NCI-H446 (cell line): ENCODE measurements at regions not wholly inside any gene's neighbourhood (a gene's known extent, or its start where the extent isn't known, plus 50 kb on each side); places are given as distances from the start of the nearest gene placed in this dataset.

Experiments
- DNase-seq, 2 experiments: peaks; one replicate each; lab custom pipeline; 2025; lab: John Stamatoyannopoulos, UW

DNA sequence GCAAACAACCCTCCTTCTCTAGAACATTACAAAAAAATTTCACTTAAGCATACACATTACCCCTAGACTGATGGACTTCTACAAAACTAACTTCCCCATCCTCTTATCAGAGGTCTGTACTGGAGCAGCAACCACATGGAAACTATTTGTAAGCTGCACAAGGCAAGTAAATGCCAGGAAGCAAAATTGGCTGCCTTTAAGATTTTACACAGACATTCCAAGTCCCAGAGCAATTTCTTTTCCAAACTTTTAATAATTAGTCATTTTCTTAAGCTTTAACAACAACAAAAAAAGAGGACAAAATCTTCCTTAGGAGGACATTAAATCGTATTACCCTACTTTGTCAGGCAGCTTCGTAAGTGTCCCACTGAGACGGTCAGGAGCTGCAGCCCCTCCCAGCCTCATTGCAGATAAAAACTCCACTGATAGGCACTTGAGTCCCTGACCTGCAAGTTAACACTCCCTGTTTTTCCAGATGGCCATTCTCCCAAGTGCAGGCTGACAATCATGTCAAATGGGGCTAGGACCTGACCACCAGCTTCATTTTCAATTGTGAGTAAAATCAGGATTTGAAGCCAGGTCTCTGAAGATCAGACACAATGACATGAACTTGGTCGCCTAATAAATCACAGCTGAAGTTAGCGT is 680.1 kb downstream of the DIAPH3 start:
- no peak for DNase-seq

- DNase-seq = no peak
Measured at GRCh38 chr13:59487883-59488282, 675.8 kb downstream of the DIAPH3 start.

DNA sequence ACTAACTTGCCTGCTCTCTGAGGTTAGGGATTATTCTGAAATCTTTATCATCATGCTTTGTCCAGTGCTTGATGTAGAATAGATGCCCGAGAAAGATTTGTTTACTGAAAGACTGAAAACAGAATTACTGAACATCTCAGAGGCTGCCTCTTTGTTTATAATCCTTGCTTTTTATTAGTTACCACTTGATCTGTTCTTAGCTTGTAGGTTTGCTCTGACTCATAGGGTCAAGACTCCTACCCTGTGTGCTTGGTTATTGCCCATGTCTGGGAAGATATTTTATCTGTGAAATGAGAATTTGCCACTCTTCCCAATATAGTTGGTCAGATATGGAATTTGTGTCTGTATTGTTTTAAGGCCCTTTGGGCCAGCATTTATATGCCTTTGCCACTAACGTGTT is 675.3 kb downstream of the DIAPH3 start:
- DNase-seq = no peak

DNA sequence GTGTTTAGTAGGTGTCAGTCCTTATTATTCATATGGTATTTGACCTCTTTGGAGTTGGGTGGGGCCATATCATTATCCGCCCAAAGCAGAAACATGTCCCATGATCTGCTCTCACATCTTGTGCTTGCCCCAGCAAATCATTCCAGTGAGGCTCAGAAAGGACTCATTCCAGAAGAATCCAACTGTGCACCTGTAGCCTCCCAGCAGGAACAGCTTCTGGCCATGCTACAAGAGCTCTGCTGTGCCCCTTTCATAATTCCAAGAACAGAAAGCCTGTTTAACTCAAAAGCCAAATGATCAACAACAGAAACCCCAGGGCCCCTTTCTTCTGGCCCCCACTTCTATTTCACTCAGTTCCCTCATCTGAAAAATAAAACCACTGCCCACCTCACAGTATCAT is 673.1 kb downstream of the DIAPH3 start:
- no peak for DNase-seq

- DNase-seq = no peak
Measured at GRCh38 chr13:59492030-59492636, 671.6 kb downstream of the DIAPH3 start.

- DNase-seq = no peak
Measured at GRCh38 chr13:59493436-59493965, 670.2 kb downstream of the DIAPH3 start.

GRCh38 chr13:59494151-59494550 is 669.6 kb downstream of the DIAPH3 start:
- DNase-seq = no peak

- peak in 1 of 2 experiments; percentile 56 for DNase-seq
Measured at GRCh38 chr13:59494560-59494970, 669.2 kb downstream of the DIAPH3 start.

GRCh38 chr13:59495299-59495698 is 668.4 kb downstream of the DIAPH3 start:
- no peak for DNase-seq

DNA sequence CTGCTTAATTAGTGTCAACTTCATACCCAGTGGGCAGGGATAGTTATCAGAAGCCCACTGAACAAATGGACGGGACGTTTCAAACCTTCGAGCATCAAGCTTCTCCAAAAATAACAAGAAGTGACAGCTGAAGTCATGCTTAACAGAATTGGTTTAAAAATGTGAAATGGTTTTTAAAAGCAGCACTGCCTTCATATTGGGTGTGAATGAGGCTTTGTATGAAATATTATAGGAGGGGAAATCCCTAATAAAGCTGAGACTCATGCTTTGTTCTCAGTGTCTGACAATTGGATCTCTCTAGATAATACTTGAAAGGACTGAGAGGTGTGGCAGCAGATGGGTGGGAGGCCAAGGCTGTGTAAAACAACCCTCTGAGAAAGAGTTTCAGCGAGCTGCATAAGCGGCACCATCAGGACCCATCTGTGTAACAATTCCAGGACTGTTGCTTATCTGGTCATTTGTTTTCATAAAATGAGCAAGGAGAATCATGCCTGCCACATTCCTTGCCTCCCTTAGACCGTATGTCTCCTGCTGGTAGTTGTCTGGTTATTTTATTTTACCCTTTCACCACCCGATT is 667.7 kb downstream of the DIAPH3 start:
- DNase-seq = peak in 1 of 2 experiments; percentile 7

DNA sequence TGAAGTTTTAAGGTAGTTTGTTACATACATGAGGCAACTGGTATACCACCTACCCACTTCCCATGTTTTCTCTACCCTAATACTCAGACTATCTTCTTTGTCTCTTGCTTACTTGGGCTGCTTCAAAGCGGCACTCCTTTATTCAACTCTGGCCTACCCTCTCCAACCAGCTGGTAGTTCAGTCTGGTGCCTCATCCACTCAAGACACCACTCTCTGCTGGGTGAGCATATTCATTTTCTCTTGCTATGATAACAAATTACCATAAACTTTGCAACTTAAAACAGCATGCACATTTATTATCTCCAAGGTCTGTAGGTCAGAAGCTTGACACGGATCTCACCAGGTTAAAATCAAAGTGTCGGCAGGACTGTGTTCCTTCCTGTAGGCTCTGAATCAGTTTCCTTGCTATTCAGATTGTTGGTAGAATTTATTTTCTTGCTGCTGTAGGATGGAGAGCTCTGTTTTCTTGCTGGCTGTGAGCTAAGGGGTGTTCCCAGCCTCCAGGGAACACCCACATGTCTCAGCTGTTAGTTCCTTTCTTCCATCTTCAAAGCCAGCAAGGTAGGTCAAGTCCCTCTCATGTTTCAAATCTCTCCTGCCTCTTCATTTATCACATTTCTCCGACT is 666.0 kb downstream of the DIAPH3 start:
- DNase-seq = no peak

DNA sequence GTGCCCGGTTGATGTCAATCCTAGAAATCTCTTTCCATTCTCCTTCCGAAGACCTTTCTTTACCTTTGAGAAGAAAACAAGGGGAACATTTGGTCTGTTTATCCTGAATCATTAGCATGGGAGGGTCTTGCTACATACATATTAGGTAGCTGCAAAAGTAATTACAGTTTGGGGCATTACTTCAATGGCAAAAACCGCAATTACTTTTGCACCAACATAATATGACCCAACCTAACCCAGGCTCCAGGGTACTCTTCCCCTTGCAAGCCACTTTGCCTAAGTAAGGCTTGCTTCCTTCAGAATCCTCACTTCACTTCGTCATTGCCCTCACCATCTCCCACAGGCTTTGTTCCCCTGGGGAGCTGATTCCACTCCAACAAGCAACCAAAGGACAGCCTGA is 662.7 kb downstream of the DIAPH3 start:
- no peak for DNase-seq

GRCh38 chr13:59504407-59504806 is 659.3 kb downstream of the DIAPH3 start:
- DNase-seq = no peak

DNA sequence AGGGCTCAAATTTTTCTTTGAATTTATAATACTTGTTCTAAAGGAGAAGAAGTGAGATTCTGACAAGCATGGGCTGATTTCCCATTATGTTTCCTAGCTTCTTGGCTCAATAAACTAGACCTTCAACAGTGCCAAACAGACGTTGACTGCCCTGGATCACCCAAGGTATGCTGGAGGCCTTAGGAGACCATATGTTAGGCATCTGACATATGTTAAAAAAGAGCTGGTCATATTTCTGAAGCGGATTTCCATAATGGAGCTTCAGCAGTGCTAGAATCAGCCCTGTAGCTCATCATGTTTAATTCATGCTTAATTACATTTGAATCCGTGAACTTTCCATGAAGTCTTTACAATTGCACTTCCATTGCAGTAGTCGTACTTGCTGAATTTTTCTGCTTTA is 653.3 kb downstream of the DIAPH3 start:
- DNase-seq = peak in 1 of 2 experiments; percentile 67

DNA sequence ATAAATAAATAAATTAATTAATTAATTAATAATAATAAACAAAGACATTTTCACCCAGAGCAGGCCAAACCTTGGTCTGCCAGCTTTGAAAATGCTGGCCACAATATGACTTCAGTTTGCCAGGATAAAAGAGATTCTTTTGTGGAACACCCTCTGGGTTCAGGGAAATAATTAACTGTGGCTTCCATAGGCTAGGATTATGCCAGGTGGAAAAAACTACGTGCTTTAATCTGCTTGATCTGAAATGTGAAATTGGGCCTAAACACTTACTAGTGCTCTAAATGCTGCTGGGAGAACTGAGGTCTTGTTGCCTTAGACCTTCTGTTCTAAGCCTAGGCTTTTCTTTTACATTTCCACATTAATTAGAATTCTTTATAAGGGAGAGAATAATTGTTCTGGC is 650.0 kb downstream of the DIAPH3 start:
- DNase-seq = no peak

GRCh38 chr13:59514316-59514715 is 649.4 kb downstream of the DIAPH3 start:
- DNase-seq = no peak

GRCh38 chr13:59519819-59520218 is 643.9 kb downstream of the DIAPH3 start:
- DNase-seq = peak in 1 of 2 experiments; percentile 3

DNA sequence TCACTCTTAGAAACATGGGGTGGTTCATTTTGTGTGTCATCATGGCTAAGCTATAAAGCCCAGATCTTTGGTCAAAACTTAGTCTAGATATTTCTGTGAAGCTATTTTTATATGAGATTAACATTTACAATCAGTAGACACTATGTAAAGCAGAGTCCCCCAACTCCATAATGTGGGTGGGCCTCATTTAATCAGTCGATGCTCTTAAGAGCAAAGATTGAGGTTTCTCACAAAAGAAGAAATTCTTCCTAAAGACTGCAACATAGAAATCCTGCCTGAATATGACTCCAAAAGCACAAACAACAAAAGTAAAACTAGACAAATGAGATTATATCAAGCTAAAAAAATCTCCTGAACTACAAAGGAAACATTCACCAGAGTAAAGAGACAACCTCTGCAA is 642.2 kb downstream of the DIAPH3 start:
- no peak for DNase-seq

DNA sequence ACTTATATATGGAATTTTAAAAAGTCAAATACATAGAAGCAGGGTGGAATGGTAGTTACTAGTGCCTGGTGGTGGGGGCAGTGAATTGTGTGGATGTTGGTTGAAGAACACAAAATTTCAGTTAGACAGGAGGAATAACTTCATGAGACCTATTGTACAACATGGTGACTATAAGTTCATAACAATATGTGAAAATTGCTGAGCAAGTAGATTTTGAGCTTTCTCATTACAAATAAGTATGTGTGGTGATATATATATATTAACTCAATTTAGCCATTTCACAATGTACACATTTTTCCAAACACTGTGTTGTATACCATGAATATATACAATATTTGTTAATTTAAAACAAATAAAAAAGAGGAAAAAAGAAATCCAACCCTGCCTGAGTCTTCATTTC is 641.1 kb downstream of the DIAPH3 start:
- no peak for DNase-seq

DNA sequence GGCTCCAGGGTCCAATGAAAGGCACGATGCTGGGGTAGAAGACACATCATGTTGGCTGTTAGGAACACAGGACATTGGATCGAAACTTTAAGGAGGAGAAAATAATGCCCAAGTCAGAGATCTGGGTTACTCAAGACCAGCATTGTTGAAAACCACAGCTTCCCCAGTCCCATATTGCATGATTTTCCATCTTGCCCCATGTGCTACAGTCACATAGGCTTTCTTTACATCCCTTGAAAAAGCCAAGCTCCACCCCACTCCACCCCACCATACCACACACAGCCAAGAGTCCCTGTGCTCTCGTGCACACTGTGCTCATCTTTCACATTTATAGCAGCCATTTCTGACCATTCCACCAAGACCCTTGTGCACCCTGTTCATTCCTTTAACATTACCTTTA is 636.2 kb downstream of the DIAPH3 start:
- DNase-seq = no peak

DNA sequence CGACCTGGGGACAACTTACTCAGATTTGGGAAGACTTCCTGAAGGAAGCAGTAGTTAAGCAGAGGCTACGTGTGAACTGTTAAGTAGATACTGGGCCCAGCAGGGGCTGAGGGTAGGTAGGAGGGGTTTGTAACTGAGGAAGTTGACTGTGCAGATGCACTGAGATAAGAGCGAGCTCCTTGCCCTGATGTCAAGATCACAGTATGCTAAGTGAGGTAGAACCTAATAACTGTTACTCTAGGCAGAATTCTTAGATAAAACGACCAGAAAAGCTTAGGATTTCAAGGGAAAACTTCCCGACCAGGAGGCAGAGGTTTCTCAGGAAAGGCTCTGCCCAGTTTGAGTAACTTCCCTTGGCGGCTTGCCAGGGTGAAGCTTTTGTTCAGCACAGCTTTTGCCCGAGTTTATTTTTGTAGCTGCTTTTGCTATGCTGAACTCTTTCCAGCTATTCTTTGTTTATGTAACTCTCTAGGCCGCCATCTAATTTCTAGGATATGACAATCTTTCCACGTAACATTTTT is 632.1 kb downstream of the DIAPH3 start:
- DNase-seq = peak in 1 of 2 experiments; percentile 47

DNA sequence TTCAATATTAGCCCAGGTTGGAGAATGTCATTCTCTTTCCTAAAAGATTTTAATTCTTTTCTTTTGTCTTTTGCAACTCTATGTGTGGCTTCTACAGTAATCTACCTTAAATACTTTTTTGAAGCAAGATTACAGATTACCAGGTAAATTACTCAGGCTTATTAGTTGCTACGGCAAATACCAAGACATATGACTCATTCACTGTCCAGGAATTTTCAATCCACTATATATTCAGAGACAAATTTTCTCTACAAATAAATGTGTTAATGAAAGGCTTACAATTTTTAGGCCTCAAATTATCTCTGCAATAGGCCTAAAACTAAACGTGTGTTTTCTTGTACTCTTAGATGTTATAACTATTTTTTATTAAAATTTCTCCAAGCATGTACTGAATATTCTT is 631.3 kb downstream of the DIAPH3 start:
- DNase-seq = no peak
